Uterus (tissue), 3 donors: ENCODE measurements at regions not wholly inside any gene's neighbourhood (a gene's known extent, or its start where the extent isn't known, plus 50 kb on each side); places are given as distances from the start of the nearest gene placed in this dataset.

ENCODE experiments used
- DNase-seq, 2 donors: peaks; one replicate each; pipeline ENCODE4 v3.0.0-alpha.2; 2019 to 2020
- H3K27ac ChIP-seq, 2 donors: fragments of 200-600 bp; sonication (generic); 1 replicate in 1 of 2; 2 replicates in 1 of 2; pipeline ENCODE4 v1.5.1; 2016 to 2018
- H3K27me3 ChIP-seq, 2 donors: fragments of 200-600 bp; sonication (generic); one replicate each; pipeline ENCODE4 v1.5.1; 2018 to 2019; ENCODE audit warnings: control low read depth in 1 of 2
- H3K36me3 ChIP-seq, 2 donors: fragments of 200-600 bp; sonication (generic); one replicate each; pipeline ENCODE4 v1.5.1; 2019; ENCODE audit warnings: control low read depth in 1 of 2
- H3K4me1 ChIP-seq, 2 donors: fragments of 200-600 bp; sonication (generic); one replicate each; pipeline ENCODE4 v1.5.1; 2018 to 2019; ENCODE audit warnings: control low read depth in 1 of 2
- H3K4me3 ChIP-seq, 2 donors: fragments of 200-600 bp; sonication (generic); 1 replicate in 1 of 2; 2 replicates in 1 of 2; pipeline ENCODE4 v1.5.1; 2018 to 2019; ENCODE audit warnings: mild to moderate bottlenecking in 1 of 2
- H3K9me3 ChIP-seq, 2 donors: fragments of 200-600 bp; sonication (generic); one replicate each; pipeline ENCODE4 v1.5.1; 2019; ENCODE audit warnings: control low read depth in 1 of 2
- CTCF ChIP-seq, 4 experiments: fragments of 200-600 bp in 2 of 4; fragments of 450-650 bp in 2 of 4; sonication (generic) in 2 of 4; IDR thresholded peaks; one replicate each; pipeline ENCODE4 v1.5.1; 2016 to 2019; ENCODE audit warnings: antibody characterized with exemption in 4 of 4, mild to moderate bottlenecking in 2 of 4, moderate library complexity in 1 of 4
- POLR2A ChIP-seq, 2 donors: fragments of 450-650 bp; IDR thresholded peaks; one replicate each; pipeline ENCODE4 v1.6.1; 2016; ENCODE audit warnings: antibody characterized with exemption in 2 of 2, mild to moderate bottlenecking in 1 of 2, moderate library complexity in 1 of 2
- intact Hi-C: fragments of 100-400 bp; cut with DNase I; formaldehyde crosslinking; loops from one replicate; pipeline ENCODE4 v1.15.1; 2023; ENCODE audit warnings: low total_unique reads
- donor health status: DM: yes; HTN: yes; CAD: no.

- no peak for TF ChIP-seq CTCF (IDR thresholded peaks at IDR 0.05)
- TF ChIP-seq POLR2A (IDR thresholded peaks at IDR 0.05) = no peak
- no peaks in the 10 kb centered on the region for H3K9me3 ChIP-seq
- no peaks in the 10 kb centered on the region for H3K4me1 ChIP-seq
- DNase-seq = no peak
- intact Hi-C loops = no loop called here
- no peak overlapping the region for H3K27ac ChIP-seq
- no peak overlapping the region for H3K4me3 ChIP-seq
- H3K27me3 ChIP-seq = no peaks in the 10 kb centered on the region
- no peaks in the 10 kb centered on the region for H3K36me3 ChIP-seq
Measured at GRCh38 chr6:44636561-44637248, 249.2 kb downstream of the CDC5L start.

- Histone ChIP-seq H3K27ac (no peak overlapping the region), H3K36me3 (no peaks in the 10 kb centered on the region), H3K27me3 (no peaks in the 10 kb centered on the region), H3K4me3 (no peak overlapping the region), H3K4me1 (no peaks in the 10 kb centered on the region), H3K9me3 (no peaks in the 10 kb centered on the region)
- TF ChIP-seq POLR2A (IDR thresholded peaks at IDR 0.05) (no peak), CTCF (IDR thresholded peaks at IDR 0.05) (no peak)
- no peak for DNase-seq
- intact Hi-C loops = no loop called here
Measured at GRCh38 chr6:44641344-44642031, 254.0 kb downstream of the CDC5L start.

GRCh38 chr6:44642349-44642748 lies 254.8 kb downstream of the CDC5L start:
- no peak overlapping the region for H3K4me3 ChIP-seq
- no peaks in the 10 kb centered on the region for H3K27me3 ChIP-seq
- no peaks in the 10 kb centered on the region for H3K4me1 ChIP-seq
- H3K36me3 ChIP-seq = no peaks in the 10 kb centered on the region
- TF ChIP-seq CTCF (IDR thresholded peaks at IDR 0.05) = no peak
- no peak for TF ChIP-seq POLR2A (IDR thresholded peaks at IDR 0.05)
- intact Hi-C loops = no loop called here
- DNase-seq = no peak
- H3K9me3 ChIP-seq = no peaks in the 10 kb centered on the region
- H3K27ac ChIP-seq = no peak overlapping the region

- Histone ChIP-seq H3K36me3 (no peaks in the 10 kb centered on the region), H3K4me3 (no peak overlapping the region), H3K4me1 (no peaks in the 10 kb centered on the region), H3K9me3 (no peaks in the 10 kb centered on the region), H3K27me3 (no peaks in the 10 kb centered on the region), H3K27ac (no peak overlapping the region)
- no peak for TF ChIP-seq POLR2A (IDR thresholded peaks at IDR 0.05)
- no peak for TF ChIP-seq CTCF (IDR thresholded peaks at IDR 0.05)
- DNase-seq = no peak
- intact Hi-C loops = no loop called here
Measured at GRCh38 chr6:44642870-44643522, 255.5 kb downstream of the CDC5L start.

- intact Hi-C loops = no loop called here
- H3K27me3 ChIP-seq = no peaks in the 10 kb centered on the region
- H3K4me3 ChIP-seq = no peak overlapping the region
- no peak for DNase-seq
- no peaks in the 10 kb centered on the region for H3K4me1 ChIP-seq
- no peak overlapping the region for H3K27ac ChIP-seq
- TF ChIP-seq POLR2A (IDR thresholded peaks at IDR 0.05) (no peak), CTCF (IDR thresholded peaks at IDR 0.05) (no peak)
- H3K36me3 ChIP-seq = no peaks in the 10 kb centered on the region
- no peaks in the 10 kb centered on the region for H3K9me3 ChIP-seq
Measured at GRCh38 chr6:44645276-44645675, 257.8 kb downstream of the CDC5L start.
